ENCODE measurements at regions not wholly inside any gene's neighbourhood (a gene's known extent, or its start where the extent isn't known, plus 50 kb on each side); places are given as distances from the start of the nearest gene placed in this dataset.

DNA sequence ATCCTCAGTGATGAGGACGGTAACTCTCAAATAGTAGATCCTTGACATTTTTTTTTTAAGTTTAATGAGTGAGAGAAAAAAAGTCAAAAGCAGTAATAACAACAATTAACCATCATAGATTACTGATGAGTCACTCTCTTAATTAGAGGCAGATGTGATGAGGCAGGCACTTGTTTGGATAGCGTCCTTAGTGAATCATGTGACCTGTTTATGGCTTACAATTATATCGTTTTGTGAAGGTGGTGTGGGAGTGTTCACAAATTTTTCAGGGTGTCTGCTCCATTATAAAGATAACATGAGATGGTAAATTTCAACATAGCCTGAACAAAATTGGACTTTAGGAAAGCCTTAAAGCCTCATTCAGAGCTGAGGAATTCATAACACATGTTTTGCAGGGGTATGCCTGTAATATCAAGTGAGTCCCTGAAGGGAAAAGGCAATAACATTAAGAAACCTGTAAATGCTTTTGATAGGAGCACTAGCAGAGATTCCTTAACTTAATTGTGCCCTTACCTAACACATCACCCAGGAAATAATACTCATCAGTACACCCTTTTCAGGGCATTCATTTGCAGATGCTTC lies 51.9 kb upstream of the XIAP start:
- POLR2A ChIA-PET, result interaction anchor here (1.1 kb wide), 1 partner anchor 76 kb away, joined by 3 read pairs; no protein-coding TSS in a partner anchor
- TF ChIP-seq ZNF384 (IDR thresholded peaks at IDR 0.05) (no peak), FOXA1 (IDR thresholded peaks at IDR 0.05) (no peak), SUZ12 (IDR thresholded peaks at IDR 0.05) (no peak), TARDBP (IDR thresholded peaks at IDR 0.05) (no peak), ELF4 (IDR thresholded peaks at IDR 0.05) (no peak), FOXK2 (IDR thresholded peaks at IDR 0.05) (no peak), NFRKB (IDR thresholded peaks at IDR 0.05) (no peak), BHLHE40 (IDR thresholded peaks at IDR 0.05; ENCODE audit: borderline replicate concordance) (no peak), LEF1 (IDR thresholded peaks at IDR 0.05; ENCODE audit: borderline replicate concordance) (no peak)
- TF ChIP-seq, protein P1, sequence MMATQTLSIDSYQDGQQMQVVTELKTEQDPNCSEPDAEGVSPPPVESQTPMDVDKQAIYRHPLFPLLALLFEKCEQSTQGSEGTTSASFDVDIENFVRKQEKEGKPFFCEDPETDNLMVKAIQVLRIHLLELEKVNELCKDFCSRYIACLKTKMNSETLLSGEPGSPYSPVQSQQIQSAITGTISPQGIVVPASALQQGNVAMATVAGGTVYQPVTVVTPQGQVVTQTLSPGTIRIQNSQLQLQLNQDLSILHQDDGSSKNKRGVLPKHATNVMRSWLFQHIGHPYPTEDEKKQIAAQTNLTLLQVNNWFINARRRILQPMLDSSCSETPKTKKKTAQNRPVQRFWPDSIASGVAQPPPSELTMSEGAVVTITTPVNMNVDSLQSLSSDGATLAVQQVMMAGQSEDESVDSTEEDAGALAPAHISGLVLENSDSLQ (IDR thresholded peaks at IDR 0.05), result no peak
- CTCF ChIA-PET, result interaction anchor here (1.4 kb wide), 1 partner anchor 30 kb away, joined by 4 read pairs; no protein-coding TSS in a partner anchor
- DNase-seq (ENCODE audit: extremely low spot score), result no peak

DNA sequence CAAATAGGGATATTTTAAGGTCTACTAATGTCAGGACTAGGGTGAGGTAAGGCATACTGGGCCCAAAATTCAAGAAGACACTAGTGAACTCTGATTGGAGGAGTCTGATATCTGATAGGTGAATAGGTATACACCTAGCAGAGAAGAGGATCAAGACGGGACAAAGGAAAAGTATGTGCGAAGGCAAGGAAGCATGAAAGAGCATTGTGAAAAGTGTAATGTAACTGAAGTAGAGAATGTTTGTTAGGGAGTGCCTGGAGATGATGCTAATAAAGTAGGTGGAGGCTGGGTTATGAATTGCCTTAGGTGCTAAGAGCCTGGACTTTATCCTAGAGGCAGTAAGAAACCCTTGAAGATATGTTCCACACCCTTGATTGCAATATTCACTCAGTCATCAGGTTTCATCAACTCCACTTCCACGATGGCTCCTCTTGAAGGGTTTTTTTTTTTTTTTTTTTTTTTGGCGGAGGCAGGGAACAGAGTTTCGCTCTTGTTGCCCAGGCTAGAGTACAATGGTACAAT lies 49.9 kb upstream of the XIAP start:
- DNase-seq (ENCODE audit: extremely low spot score), result no peak
- CTCF ChIA-PET, result interaction anchor here (0.7 kb wide), 1 partner anchor 32 kb away, joined by 10 read pairs; no protein-coding TSS in a partner anchor
- POLR2A ChIA-PET, result no interaction called here
- no peak for TF ChIP-seq NFRKB (IDR thresholded peaks at IDR 0.05)
- 0 out of 2 replicates have a peak, but pooled peaks have one; percentile 13 for TF ChIP-seq ZNF384 (IDR thresholded peaks at IDR 0.05)
- TF ChIP-seq ELF4 (IDR thresholded peaks at IDR 0.05), result no peak
